Left renal pelvis (tissue), 4 donors: ENCODE measurements at regions not wholly inside any gene's neighbourhood (a gene's known extent, or its start where the extent isn't known, plus 50 kb on each side); places are given as distances from the start of the nearest gene placed in this dataset.
"Not testable (repeated sequence)": the region's sequence is repeated elsewhere in the genome, so short reads cannot be mapped to it uniquely, and the experiment has no call there.

Experiments
- DNase-seq, 4 donors: peaks; one replicate each; pipeline ENCODE4 v3.0.0-alpha.2; 2013; ENCODE audit warnings: low read depth in 4 of 4, low spot score in 3 of 4

GRCh38 chr20:54995553-54995952 is 520.2 kb downstream of the DOK5 start:
- no peak for DNase-seq

DNA sequence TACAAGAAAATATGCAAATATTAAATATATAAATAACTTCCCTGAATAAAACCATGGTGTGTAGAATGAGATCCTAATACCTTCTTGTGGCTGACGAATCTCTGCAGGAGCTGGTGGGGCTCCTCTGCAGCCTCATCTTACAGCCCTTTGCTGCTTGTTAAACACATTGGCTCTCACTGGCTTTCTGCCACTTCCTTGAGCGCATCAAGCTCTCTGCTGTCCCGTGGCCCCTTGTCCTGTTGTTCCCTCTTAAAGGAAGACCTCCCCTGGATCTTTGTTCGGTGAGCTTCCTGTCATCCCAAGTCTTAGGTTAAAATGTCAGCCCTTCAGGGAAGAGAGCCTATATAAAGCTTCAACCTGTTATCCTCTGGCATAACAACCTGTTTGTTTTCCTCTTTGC is 519.6 kb downstream of the DOK5 start:
- DNase-seq = no peak

DNA sequence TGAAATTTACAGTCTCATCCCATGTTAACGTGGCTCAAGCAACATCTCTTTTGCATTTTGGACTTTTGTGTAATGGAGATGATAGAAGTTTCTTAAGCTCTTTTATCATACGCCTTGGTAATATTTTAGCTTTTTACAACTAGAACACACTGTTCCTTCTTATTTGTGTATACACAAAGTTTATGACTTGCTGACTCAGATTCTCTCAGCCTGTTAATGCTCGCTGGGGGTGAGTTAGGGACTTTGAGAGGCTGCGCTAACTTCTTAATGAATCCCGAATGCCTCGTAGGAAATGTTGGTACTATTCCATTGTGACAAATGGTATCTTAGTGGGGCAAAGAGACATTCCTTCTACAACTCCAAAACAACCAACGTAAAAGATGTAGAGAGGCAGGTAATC is 509.7 kb downstream of the DOK5 start:
- no peak for DNase-seq

- DNase-seq = no peak
Observed at GRCh38 chr20:54984104-54984448, 508.7 kb downstream of the DOK5 start.

DNA sequence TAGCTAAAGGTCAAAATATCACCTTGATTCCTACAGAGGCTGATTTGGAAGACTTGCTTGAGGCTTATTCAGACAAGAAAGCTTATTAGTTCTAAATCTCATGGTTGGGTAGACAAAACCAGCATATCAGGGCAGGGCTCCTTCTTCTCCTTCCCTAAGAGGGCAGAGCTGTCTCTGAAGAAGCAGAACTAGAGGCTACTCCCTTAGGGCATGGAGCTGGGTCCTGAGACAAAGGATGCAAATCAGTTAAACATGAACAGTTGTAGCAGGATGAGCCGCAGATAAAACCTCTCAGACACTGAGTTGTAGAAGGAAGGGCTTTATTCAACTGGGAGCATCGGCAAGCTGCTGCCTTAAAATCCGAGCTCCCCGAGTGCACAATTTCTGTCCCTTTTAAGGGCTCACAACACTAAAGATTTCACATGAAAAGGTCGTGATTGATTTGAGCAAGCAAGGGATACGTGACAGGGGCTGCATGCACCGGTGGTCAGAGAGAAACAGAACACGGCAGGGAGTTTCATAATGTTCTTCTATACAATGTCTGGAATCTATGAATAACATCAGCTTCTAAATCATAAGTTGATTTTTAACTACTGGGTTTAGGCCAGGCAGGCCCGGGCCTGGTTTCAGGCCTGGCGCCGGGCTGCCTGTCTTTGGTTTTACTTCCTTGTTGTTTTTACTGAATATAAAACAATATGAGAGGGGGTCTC is 508.2 kb downstream of the DOK5 start:
- not testable (repeated sequence) for DNase-seq

DNA sequence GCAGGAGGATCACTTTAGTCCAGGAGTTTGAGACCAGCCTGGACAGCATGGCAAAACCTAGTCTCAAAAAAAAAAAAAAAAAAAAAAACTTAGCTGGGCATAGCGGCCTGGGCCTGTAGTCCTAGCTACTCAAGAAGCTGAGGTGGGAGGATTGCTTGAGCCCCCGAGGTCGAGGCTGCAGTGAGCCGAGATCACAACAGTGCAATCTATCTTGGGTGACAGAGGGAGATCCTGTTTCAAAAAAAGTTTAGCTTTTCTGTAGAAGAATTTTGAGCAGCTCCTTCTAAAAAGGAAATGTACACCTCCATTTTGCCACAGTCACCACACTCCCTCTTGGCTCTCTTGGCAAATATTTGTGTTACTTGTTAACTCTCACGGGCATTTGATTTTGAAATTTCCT is 505.8 kb downstream of the DOK5 start:
- DNase-seq = peak in 2 of 4 donors; percentile 16 to 30

- peak; percentile 14 to 24 (median 18) for DNase-seq
Observed at GRCh38 chr20:54980103-54980960, 504.9 kb downstream of the DOK5 start.

- no peak for DNase-seq
Observed at GRCh38 chr20:54950304-54950703, 474.9 kb downstream of the DOK5 start.

DNA sequence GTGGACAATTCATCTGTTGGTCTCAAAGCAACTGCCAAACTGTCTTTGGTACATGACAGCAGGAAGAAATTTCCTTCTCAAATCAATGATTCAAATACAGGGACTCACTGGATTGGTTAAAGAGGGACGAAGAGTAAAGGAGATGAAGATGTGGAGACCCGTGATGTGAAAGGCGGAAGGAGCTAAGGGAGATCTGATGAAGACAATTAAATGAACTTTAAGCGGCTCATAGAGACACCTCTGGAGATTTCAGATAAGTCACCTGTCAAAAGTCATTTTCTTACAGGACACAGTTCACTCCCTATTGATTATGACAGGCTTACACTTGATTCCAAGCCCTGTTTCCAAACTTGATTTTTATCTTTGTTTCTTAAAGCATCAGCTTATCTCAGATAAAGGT is 466.3 kb downstream of the DOK5 start:
- no peak for DNase-seq

DNA sequence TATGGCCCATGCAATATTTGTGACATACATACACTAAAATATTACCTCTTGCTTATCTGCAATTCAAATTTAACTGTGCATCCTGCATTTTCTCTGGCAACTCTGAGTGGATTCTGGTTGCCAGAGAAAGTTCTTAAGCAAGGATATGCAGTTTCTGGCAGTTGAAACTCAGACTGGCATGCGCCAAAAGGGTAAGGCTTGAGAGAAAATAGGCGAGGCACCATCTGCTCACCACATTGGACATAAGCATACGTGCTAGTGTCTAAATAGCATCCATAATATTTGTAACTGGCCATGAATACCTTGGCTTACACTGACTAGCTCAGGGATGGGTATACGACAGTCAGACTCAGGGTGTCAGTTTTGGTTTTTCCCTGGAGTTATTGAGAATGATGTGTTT is 465.1 kb downstream of the DOK5 start:
- DNase-seq = no peak

DNA sequence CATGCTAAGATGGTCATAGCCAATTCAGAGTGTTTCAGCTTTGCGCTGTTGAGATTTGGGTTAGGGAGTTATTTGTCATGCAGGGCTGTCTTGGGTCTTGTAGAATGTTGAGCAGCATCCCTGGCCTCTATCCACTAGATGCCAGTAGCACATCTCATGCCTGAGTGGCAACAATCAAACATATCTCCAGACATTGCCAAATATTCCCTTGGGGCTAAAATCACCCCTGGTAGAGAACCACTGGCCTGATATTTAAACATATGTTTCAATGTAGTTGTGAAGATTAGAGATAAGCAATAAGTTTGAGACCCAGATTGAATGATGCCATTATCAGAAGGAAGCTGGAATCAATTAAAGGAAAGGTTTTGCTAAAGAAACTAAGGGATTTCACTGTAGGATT is 463.3 kb downstream of the DOK5 start:
- no peak for DNase-seq

DNA sequence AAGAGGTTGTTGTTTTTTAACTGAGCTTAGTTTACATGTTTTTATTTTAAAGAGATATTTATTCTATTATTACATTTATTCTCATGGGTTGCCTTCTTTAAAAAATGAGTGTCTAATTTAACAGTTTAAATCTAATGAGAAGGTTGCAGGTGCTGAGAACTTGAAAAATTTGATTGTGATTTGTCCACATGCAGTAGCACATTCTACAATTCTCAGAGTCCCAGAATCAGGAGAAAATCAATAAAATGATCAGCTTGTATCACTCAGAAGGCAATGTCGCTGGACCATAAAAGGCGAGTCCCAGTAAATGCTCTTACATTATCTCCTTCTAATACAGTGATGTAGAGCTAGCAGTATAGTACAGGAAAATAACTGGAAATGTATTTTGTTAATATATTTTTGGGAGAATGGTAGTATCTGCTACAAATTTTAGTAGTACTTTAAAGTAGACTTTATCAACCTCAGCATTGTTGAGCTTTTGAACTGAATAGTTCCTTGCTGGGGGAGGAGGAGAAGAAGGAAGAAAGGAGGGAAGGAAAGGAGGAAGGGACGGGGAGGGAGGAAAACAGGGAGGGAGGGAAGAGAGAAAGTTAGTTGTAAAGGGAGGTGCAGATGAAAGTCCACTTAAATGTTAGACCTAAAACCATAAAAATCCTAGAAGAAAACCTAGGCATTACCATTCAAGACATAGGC is 458.0 kb downstream of the DOK5 start:
- DNase-seq = no peak

GRCh38 chr20:54929191-54929590 is 453.8 kb downstream of the DOK5 start:
- DNase-seq = no peak

DNA sequence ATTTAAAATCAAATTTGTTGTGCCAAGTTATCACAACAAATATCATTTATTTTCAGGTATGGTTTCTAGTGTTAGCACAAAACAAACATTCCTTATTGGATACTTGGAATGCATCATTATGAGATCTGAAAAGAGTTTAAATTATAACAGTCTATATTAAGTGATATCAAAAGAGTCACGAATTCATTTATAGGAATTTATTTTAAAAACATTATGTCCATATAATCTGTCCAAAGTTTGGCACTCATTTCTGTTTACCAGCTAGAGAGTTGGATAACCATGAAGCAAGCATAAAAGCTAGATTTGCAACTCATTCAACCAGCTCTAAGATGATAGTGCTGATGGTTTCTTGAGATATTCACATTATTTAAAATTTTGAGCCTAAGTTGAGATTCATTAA is 453.2 kb downstream of the DOK5 start:
- DNase-seq = no peak

- DNase-seq = no peak
Observed at GRCh38 chr20:54922636-54923035, 447.2 kb downstream of the DOK5 start.

GRCh38 chr20:54922096-54922495 is 446.7 kb downstream of the DOK5 start:
- DNase-seq = no peak

DNA sequence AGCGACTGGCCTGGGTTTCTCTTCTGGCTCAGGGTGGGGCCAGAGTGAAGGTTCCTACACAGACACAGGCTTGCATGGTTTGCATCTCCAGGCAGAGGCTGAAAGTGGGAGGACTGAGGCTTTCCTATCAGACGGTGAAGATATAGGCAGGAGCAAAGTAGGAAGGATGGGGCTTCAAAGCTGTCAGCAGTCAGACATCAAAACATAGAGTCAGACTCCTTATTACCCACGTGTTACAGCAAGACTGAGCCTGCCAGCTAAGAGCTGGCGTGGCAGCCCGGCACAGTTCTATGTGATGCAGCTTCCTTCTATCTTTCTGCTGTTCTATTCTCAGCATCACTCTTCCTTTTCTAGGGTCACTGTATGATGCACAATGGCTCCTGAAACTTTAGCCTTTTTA is 445.1 kb downstream of the DOK5 start:
- DNase-seq = no peak

DNA sequence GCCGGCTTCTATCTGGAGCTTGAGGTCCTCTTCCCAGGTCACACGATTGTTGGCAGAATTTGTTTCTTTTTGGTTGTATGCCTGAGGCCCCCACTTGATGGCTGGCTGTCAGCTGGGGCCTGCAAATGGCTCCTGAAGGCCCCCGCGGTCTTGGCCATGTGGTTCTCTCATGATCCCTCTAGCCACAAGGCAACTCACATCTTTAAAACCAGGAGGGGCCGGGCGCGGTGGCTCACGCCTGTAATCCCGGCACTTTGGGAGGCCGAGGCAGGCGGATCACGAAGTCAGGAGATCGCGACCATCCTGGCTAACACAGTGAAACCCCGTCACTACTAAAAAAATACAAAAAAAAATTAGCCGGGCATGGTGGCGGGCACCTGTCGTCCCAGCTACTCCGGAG is 443.6 kb downstream of the DOK5 start:
- not testable (repeated sequence) for DNase-seq

- DNase-seq = no peak
Observed at GRCh38 chr20:54914995-54915394, 439.6 kb downstream of the DOK5 start.

GRCh38 chr20:54909702-54910101 is 434.3 kb downstream of the DOK5 start:
- no peak for DNase-seq

DNA sequence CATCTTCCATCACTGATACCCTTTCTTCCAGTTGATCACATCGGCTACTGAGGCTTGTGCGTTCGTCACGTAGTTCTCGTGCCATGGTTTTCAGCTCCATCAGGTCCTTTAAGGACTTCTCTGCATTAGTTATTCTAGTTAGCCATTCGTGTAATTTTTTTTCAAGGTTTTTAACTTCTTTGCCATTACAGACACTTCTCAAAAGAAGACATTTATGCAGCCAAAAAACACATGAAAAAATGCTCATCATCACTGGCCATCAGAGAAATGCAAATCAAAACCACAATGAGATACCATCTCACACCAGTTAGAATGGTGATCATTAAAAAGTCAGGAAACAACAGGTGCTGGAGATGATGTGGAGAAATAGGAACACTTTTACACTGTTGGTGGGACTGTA is 430.7 kb downstream of the DOK5 start:
- not testable (repeated sequence) for DNase-seq

DNA sequence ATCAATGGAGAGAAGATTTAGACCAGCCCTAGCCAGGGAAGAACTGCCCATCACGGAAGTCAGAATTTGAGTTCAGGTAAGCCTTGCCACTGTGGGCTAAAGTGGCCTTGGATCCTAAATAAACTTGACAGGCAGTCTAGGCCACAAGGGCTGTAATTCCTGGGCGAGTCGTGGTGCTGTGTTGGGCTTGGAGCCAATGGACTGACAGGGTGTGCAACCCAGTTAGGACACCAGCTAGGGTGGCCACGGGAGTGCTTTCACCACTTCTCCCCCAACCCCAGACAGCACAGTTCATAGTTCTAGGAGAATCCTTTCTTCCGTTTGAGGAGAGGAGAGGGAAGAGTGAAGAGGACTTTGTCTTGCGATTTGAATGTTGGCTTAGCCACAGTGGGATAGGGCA is 422.4 kb downstream of the DOK5 start:
- DNase-seq = no peak
